WTC11 (cell line): ENCODE measurements at regions not wholly inside any gene's neighbourhood (a gene's known extent, or its start where the extent isn't known, plus 50 kb on each side); places are given as distances from the start of the nearest gene placed in this dataset.

Source experiments
- ATAC-seq: fragments of 200-7000 bp; cut with Tn5 transposase; 2 replicates; pipeline ENCODE4 v1.10.0; 2021; ENCODE audit warnings: mild to moderate bottlenecking, moderate library complexity
- CTCF ChIA-PET: fragments of 300-600 bp; sonication (Branson Sonifier 250); formaldehyde crosslinking; loops from one replicate; lab custom pipeline; 2021; ENCODE audit warnings: antibody characterized with exemption; lab: Charles Lee
- POLR2A ChIA-PET: fragments of 350-600 bp; sonication (Branson Sonifier 250); formaldehyde crosslinking; loops from one replicate; lab custom pipeline; 2021; ENCODE audit warnings: antibody characterized with exemption; lab: Charles Lee
- DNase-seq: peaks from one replicate; pipeline ENCODE4 v3.0.0; 2021; ENCODE audit warnings: low spot score
- H3K27ac Mint-ChIP-seq: 2 replicates; pipeline ENCODE4 v1.8.0; 2021; ENCODE audit warnings: mixed read lengths
- H3K27me3 Mint-ChIP-seq: 2 replicates; pipeline ENCODE4 v1.8.0; 2021; ENCODE audit warnings: low read depth, mild to moderate bottlenecking, moderate library complexity, mixed read lengths
- H3K36me3 Mint-ChIP-seq: 2 replicates; pipeline ENCODE4 v1.8.0; 2021; ENCODE audit warnings: mixed read lengths
- H3K4me1 Mint-ChIP-seq: 2 replicates; pipeline ENCODE4 v1.8.0; 2022; ENCODE audit warnings: mixed read lengths
- H3K4me3 Mint-ChIP-seq: 2 replicates; pipeline ENCODE4 v1.8.0; 2021; ENCODE audit warnings: mild to moderate bottlenecking, moderate library complexity, mixed read lengths
- H3K9me3 Mint-ChIP-seq: 2 replicates; pipeline ENCODE4 v1.8.0; 2021; ENCODE audit warnings: mixed read lengths
- AR ChIP-seq: fragments of 250-450 bp; sonication (Bioruptor Pico); IDR thresholded peaks from 2 replicates; pipeline ENCODE4 v1.9.0; 2021; ENCODE audit warnings: mild to moderate bottlenecking
- CREB1 ChIP-seq: sonication (generic); formaldehyde crosslinking; IDR thresholded peaks from 2 replicates; pipeline ENCODE4 v1.8.0; 2023; ENCODE audit warnings: mild to moderate bottlenecking, missing genetic modification reagents
- CREM ChIP-seq: sonication (generic); formaldehyde crosslinking; IDR thresholded peaks from 2 replicates; pipeline ENCODE4 v1.8.1; 2022; ENCODE audit warnings: mild to moderate bottlenecking, missing genetic modification reagents, moderate library complexity
- EMX1 ChIP-seq: fragments of 250-450 bp; sonication (Bioruptor Pico); IDR thresholded peaks from 2 replicates; pipeline ENCODE4 v1.8.0; 2021; ENCODE audit warnings: mild to moderate bottlenecking
- ETV6 ChIP-seq: sonication (generic); formaldehyde crosslinking; IDR thresholded peaks from 2 replicates; pipeline ENCODE4 v1.8.1; 2022; ENCODE audit warnings: mild to moderate bottlenecking, missing genetic modification reagents
- GRHL2 ChIP-seq: fragments of 250-450 bp; sonication (Bioruptor Pico); IDR thresholded peaks from 2 replicates; pipeline ENCODE4 v1.8.0; 2022; ENCODE audit warnings: mild to moderate bottlenecking, moderate library complexity; ENCODE audit not compliant: insufficient replicate concordance, severe bottlenecking
- MYBL2 ChIP-seq: sonication (generic); formaldehyde crosslinking; IDR thresholded peaks from 2 replicates; pipeline ENCODE4 v1.8.1; 2023; ENCODE audit warnings: mild to moderate bottlenecking, moderate library complexity, missing genetic modification reagents
- NFE2L1 ChIP-seq: sonication (generic); formaldehyde crosslinking; IDR thresholded peaks from 2 replicates; pipeline ENCODE4 v1.8.1; 2023; ENCODE audit warnings: missing genetic modification reagents
- NFYB ChIP-seq: sonication (generic); formaldehyde crosslinking; conservative IDR thresholded peaks from 2 replicates; pipeline ENCODE4 v1.8.0; 2022; ENCODE audit warnings: low read depth, missing genetic modification reagents
- NR3C1 ChIP-seq: sonication (generic); formaldehyde crosslinking; conservative IDR thresholded peaks from 2 replicates; pipeline ENCODE4 v1.8.1; 2023; ENCODE audit warnings: low read depth, mild to moderate bottlenecking, missing genetic modification reagents
- OVOL2 ChIP-seq: fragments of 250-450 bp; sonication (Bioruptor Pico); IDR thresholded peaks from 2 replicates; pipeline ENCODE4 v1.9.0; 2021; ENCODE audit warnings: mild to moderate bottlenecking, borderline replicate concordance
- SMAD3 ChIP-seq: sonication (generic); formaldehyde crosslinking; IDR thresholded peaks from 2 replicates; pipeline ENCODE4 v1.8.0; 2022; ENCODE audit warnings: missing genetic modification reagents, mild to moderate bottlenecking, borderline replicate concordance
- SOX15 ChIP-seq: fragments of 250-450 bp; sonication (Bioruptor Pico); IDR thresholded peaks from 2 replicates; pipeline ENCODE4 v1.9.0; 2021; ENCODE audit warnings: mild to moderate bottlenecking
- USF2 ChIP-seq: sonication (generic); formaldehyde crosslinking; IDR thresholded peaks from 2 replicates; pipeline ENCODE4 v1.8.1; 2023; ENCODE audit warnings: mild to moderate bottlenecking, missing genetic modification reagents, moderate library complexity
- ZNF121 ChIP-seq: sonication (generic); formaldehyde crosslinking; IDR thresholded peaks from 2 replicates; pipeline ENCODE4 v1.8.0; 2023; ENCODE audit warnings: missing genetic modification reagents
- ZNF281 ChIP-seq: sonication (generic); formaldehyde crosslinking; IDR thresholded peaks from 2 replicates; pipeline ENCODE4 v1.8.0; 2023; ENCODE audit warnings: mild to moderate bottlenecking, missing genetic modification reagents
- ZNF671 ChIP-seq: fragments of 250-450 bp; sonication (Bioruptor Pico); IDR thresholded peaks from 2 replicates; pipeline ENCODE4 v1.8.0; 2021; ENCODE audit warnings: mild to moderate bottlenecking
- TF ChIP-seq, protein P1 (sequence below): sonication (generic); formaldehyde crosslinking; IDR thresholded peaks from 2 replicates; pipeline ENCODE4 v1.8.0; 2022; ENCODE audit warnings: mild to moderate bottlenecking, missing genetic modification reagents
- TF ChIP-seq, protein P2 (sequence below): sonication (generic); formaldehyde crosslinking; IDR thresholded peaks from 2 replicates; pipeline ENCODE4 v1.8.1; 2022; ENCODE audit warnings: mild to moderate bottlenecking, moderate library complexity, missing genetic modification reagents
- TF ChIP-seq, protein P3 (sequence below): fragments of 250-450 bp; sonication (Bioruptor Pico); IDR thresholded peaks from 2 replicates; pipeline ENCODE4 v1.9.0; 2021; ENCODE audit warnings: mild to moderate bottlenecking

GRCh38 chr5:145244251-145244650 lies 590.9 kb downstream of the PRELID2 start:
- H3K27ac Mint-ChIP-seq: 0 out of 2 replicates have a peak overlapping the region, but pooled peaks have one; percentile 25
- DNase-seq: no peak
- H3K36me3 Mint-ChIP-seq: no peaks in the 10 kb centered on the region
- POLR2A ChIA-PET: no interaction called here
- H3K9me3 Mint-ChIP-seq: no peaks in the 10 kb centered on the region
- no peak for ATAC-seq
- TF ChIP-seq ZNF121 (CRISPR knock-in tag): no peak
- TF ChIP-seq EMX1 (CRISPR knock-in tag): no peak
- TF ChIP-seq CREB1 (CRISPR knock-in tag): no peak
- no peak for TF ChIP-seq USF2
- no peak for TF ChIP-seq NR3C1 (CRISPR knock-in tag)
- TF ChIP-seq, protein P1, sequence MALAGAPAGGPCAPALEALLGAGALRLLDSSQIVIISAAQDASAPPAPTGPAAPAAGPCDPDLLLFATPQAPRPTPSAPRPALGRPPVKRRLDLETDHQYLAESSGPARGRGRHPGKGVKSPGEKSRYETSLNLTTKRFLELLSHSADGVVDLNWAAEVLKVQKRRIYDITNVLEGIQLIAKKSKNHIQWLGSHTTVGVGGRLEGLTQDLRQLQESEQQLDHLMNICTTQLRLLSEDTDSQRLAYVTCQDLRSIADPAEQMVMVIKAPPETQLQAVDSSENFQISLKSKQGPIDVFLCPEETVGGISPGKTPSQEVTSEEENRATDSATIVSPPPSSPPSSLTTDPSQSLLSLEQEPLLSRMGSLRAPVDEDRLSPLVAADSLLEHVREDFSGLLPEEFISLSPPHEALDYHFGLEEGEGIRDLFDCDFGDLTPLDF: no peak
- no peak for TF ChIP-seq ZNF281 (CRISPR knock-in tag)
- TF ChIP-seq ZNF671 (CRISPR knock-in tag): no peak
- TF ChIP-seq, protein P2, sequence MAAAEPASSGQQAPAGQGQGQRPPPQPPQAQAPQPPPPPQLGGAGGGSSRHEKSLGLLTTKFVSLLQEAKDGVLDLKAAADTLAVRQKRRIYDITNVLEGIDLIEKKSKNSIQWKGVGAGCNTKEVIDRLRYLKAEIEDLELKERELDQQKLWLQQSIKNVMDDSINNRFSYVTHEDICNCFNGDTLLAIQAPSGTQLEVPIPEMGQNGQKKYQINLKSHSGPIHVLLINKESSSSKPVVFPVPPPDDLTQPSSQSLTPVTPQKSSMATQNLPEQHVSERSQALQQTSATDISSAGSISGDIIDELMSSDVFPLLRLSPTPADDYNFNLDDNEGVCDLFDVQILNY (CRISPR knock-in tag): no peak
- no peak for TF ChIP-seq AR (CRISPR knock-in tag)
- TF ChIP-seq, protein P3, sequence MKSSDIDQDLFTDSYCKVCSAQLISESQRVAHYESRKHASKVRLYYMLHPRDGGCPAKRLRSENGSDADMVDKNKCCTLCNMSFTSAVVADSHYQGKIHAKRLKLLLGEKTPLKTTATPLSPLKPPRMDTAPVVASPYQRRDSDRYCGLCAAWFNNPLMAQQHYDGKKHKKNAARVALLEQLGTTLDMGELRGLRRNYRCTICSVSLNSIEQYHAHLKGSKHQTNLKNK (CRISPR knock-in tag): no peak
- no peak for TF ChIP-seq NFE2L1 (CRISPR knock-in tag)
- TF ChIP-seq SOX15 (CRISPR knock-in tag): no peak
- TF ChIP-seq GRHL2 (CRISPR knock-in tag): no peak
- TF ChIP-seq OVOL2 (CRISPR knock-in tag): no peak
- no peak for TF ChIP-seq SMAD3
- TF ChIP-seq MYBL2: no peak
- TF ChIP-seq ETV6: no peak
- TF ChIP-seq NFYB (CRISPR knock-in tag): no peak
- no peak for TF ChIP-seq CREM (CRISPR knock-in tag)
- no peaks in the 10 kb centered on the region for H3K27me3 Mint-ChIP-seq
- H3K4me1 Mint-ChIP-seq: peaks cover 44% of the 10 kb centered on the region
- CTCF ChIA-PET: no interaction called here
- no peak overlapping the region for H3K4me3 Mint-ChIP-seq
